Transverse colon (tissue), 4 donors: ENCODE measurements at regions not wholly inside any gene's neighbourhood (a gene's known extent, or its start where the extent isn't known, plus 50 kb on each side); places are given as distances from the start of the nearest gene placed in this dataset.

Experiments
- EP300 ChIP-seq: sonication (generic); formaldehyde crosslinking; IDR thresholded peaks from one replicate; pipeline ENCODE4 v1.6.1; 2017; ENCODE audit warnings: antibody characterized with exemption, low read depth
- POLR2A ChIP-seq: fragments of 450-650 bp; IDR thresholded peaks from one replicate; pipeline ENCODE4 v1.6.1; 2016; ENCODE audit warnings: antibody characterized with exemption, mild to moderate bottlenecking, moderate library complexity
- POLR2AphosphoS5 ChIP-seq, 3 donors: sonication (generic); formaldehyde crosslinking; IDR thresholded peaks; one replicate each; pipeline ENCODE4 v1.6.1; 2016; ENCODE audit warnings: antibody characterized with exemption in 3 of 3
- TF ChIP-seq, protein P1 (sequence below), 5 experiments: fragments of 200-600 bp in 3 of 5; fragments of 450-650 bp in 2 of 5; sonication (generic) in 3 of 5; IDR thresholded peaks; 1 replicate in 2 of 5; 2 replicates in 3 of 5; pipeline ENCODE4 v1.5.1; 2016 to 2017; ENCODE audit warnings: antibody characterized with exemption in 5 of 5, inconsistent platforms in 3 of 5, mild to moderate bottlenecking in 2 of 5, moderate library complexity in 1 of 5

GRCh38 chr3:104546301-104546700 lies 820.4 kb upstream of the ALCAM start:
- no peak for TF ChIP-seq EP300
- TF ChIP-seq, protein P1, sequence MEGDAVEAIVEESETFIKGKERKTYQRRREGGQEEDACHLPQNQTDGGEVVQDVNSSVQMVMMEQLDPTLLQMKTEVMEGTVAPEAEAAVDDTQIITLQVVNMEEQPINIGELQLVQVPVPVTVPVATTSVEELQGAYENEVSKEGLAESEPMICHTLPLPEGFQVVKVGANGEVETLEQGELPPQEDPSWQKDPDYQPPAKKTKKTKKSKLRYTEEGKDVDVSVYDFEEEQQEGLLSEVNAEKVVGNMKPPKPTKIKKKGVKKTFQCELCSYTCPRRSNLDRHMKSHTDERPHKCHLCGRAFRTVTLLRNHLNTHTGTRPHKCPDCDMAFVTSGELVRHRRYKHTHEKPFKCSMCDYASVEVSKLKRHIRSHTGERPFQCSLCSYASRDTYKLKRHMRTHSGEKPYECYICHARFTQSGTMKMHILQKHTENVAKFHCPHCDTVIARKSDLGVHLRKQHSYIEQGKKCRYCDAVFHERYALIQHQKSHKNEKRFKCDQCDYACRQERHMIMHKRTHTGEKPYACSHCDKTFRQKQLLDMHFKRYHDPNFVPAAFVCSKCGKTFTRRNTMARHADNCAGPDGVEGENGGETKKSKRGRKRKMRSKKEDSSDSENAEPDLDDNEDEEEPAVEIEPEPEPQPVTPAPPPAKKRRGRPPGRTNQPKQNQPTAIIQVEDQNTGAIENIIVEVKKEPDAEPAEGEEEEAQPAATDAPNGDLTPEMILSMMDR (IDR thresholded peaks at IDR 0.05) = no peak
- TF ChIP-seq POLR2A = no peak
- no peak for TF ChIP-seq POLR2AphosphoS5 (IDR thresholded peaks at IDR 0.05)
